HG03103 (cell line): ENCODE measurements at regions not wholly inside any gene's neighbourhood (a gene's known extent, or its start where the extent isn't known, plus 50 kb on each side); places are given as distances from the start of the nearest gene placed in this dataset.
"Not testable (repeated sequence)": the region's sequence is repeated elsewhere in the genome, so short reads cannot be mapped to it uniquely, and the experiment has no call there.

Source experiments
- ATAC-seq: cut with Tn5 transposase; IDR thresholded peaks from one replicate; pipeline ENCODE4 v1.9.1; 2021; ENCODE audit warnings: low read depth; ENCODE audit not compliant: unreplicated experiment

DNA sequence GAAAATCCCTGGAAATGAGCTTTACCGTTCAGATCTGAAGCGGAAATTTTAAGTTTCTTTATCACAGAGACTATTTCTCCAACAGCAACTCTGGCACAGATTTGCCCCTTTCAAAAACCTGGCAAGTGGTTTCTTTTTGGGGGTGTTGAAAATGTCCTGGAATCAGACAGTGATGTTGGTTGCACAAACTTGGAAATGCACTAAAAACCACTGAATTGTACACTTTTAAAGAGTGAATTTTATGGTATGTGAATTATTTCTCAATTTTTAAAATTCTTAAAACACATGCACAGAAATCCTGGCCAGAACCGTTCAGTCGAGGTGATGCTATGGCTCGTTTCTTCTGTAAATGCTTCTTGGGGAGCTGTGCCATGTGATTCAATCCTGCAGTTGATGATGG, 121.2 kb upstream of the RBPJ start:
- ATAC-seq = no peak

DNA sequence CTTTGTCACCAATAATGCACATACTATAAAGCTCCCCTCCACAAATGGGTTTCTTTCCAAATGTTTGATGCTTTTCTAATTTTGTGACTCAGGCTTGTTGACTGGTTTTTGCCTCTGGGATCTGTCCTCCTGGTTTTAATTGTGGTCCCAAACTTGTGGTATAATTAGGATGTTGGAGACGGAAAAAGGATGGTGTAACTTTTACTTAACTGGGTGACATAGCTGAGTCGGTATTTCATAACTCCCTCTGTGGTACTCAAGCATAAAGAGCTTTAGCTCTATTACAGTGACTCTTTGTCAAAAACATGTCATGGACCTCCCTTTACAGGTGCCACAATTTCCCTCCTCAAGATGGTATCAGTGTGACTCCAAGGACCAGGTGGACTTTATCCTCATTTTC, 119.7 kb upstream of the RBPJ start:
- no peak for ATAC-seq

DNA sequence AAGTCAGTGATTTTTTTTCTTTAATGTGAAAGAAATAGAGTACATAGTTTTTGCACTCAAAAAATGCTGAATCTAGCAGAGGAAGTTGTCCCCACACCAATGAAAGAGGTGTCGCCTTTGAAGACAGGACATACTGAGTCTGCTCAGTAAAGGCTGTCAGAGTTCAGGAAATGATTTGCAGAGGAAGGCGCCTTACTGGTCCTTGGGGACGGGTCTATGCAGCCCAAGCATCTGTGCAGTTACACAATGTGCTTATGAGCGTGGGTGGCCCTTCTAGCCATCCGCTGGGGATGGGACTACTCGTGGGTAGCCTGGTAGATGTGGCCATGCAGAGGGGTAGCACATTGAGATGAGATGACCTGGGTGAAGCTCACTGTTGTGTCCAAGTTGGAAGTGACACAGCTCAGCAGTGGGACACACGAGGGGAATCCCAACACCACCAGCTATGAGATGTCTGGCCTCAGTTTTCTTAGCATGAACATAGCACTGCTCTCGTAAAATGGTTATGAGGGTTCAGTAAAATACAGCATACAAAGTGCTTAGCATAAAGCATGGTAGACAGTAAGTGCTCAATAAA, 116.5 kb upstream of the RBPJ start:
- peak; percentile 48 for ATAC-seq

DNA sequence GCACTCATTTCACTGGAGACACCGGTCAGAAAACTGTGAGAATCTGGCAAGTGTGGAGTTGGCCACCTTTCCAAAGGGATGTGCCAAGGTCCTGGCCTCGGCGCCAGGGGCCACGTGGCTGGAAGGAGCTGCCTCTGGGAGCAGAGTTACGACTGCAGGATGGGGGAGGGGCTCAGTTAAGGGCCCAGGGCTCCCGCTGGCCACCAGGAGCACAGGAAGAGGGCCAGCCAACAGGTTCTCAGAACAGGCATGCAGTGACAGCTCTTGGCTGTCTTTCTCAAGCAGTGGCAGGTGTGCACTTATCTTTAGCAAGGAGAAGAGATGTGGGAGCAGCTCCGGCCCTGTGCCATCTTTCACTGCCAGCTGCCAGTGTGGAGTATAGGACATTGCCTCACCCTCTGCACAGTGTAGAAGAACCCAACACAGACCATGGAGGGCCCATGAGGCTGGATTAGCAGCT, 115.9 kb upstream of the RBPJ start:
- no peak for ATAC-seq

DNA sequence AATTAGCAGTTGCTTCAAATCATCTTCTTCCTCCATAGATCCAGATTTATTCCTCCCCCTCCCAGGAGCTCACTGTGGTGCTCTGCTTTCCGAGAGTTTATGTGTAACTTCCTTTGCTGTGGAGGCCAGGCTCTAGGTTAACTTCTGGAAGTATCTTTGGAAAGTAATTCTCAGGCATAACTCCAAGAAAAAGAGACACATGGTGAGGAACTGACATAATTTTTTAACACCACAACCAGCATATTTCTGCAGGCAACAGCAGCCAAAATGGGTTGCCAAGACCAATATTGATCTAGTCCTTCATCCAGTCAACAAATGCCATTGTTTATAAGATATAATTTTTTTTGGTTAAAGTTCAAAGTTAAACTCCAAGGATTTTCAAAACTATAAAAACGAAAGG, 114.5 kb upstream of the RBPJ start:
- ATAC-seq = no peak

DNA sequence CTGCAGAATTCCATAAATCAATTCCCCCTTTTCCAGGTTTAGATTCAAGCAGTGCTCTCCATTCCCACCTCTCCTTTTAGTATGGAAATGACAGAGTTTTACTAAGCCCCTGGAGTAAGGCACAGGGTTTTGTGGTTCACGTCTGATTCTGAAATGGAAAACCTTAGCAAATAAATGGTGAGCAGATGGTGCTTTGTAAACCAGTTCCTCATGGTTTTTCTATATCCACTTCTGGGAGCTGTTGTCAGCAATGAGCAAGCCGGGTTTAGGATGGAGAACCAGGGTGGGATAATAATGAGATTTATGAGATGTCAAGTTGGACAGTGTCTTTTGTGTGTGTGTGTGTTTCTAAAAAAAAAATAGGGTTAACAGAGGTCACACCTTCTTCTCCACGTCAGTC, 113.8 kb upstream of the RBPJ start:
- ATAC-seq = no peak

DNA sequence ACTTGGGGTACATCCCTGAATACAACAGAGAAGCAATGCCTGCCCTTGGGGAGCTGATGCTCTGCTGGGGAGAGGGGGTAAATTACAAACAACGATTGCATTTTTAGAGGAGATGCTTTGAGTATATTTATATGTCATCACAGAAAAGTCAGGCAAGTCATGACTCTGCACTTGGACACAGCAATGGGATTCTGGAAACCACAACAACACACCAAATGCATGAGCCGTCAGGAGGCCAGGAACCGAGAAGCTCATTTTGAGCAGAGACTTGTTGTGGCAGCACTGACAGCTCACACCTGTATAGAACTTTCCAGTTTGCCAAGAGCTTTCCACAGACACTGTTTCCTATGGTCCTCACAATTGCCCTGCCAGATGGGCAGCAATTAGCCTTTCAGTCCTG, 113.2 kb upstream of the RBPJ start:
- ATAC-seq = no peak

DNA sequence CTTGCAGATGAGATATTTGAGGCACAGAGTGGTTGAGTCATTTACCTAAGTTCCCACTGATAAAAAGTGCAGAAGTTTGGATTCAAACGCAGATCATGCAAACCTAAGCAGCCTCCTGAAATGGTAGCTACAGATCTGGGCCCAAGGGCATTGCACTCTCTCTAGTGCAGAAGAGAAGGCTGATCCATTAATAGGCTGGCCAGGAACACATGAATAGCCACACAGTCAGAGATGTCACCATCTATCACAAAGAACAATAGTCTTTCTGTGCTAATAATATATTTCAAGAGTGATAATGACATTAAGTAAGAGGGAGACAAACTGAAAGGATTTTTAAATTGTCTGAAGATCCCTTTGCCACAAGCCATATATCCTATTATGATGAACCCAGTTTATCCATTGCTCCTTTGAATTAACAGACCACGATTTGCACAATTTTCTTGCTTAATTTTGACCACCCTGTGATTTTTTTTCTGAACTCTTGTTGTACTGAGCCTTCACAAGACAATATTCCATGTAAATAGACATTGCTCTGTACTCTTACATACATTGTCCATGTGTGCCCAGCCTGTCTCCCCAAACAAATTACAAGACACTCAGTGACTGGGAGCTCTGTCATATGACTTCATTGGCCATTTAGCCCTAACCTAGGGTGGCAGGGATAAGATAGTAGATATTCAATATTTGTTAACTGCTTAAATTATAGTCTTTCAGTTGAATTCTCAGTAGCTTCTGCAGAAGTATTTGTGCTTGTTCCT, 112.4 kb upstream of the RBPJ start:
- ATAC-seq = no peak

DNA sequence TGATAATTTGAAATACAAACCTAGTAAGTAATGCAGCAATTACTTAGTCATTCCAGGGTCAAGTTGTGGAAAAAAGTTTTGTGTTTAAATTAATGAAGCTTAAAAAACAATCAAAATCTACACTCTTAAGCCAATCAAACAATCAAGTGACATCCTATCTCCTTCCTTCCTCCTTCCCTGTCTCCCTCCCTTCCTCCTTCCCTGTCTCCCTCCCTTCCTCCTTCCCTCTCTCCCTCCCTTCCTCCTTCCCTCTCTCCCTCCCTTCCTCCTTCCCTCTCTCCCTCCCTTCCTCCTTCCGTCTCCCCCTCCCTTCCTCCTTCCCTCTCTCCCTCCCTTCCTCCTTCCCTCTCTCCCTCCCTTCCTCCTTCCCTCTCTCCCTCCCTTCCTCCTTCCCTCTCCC, 111.4 kb upstream of the RBPJ start:
- ATAC-seq = not testable (repeated sequence)

DNA sequence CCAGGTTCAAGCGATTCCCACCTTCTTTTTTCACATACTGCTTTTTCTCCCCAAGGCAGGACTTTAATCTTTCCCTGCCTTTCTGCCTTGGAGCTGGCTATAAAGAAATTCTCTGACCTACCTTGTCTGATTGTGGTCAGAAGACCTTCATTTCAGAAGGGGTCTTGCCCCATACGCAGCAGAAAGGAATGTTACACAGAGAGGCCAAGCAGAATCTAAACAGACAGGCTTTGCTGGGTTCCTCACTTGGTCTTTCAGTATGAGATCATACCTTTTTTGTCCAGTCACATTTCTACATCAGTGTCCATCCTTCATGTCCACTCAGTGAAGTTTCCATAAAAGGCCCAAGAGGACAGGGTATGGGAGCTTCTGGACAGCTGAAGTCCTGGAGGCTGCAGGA, 108.3 kb upstream of the RBPJ start:
- no peak for ATAC-seq

DNA sequence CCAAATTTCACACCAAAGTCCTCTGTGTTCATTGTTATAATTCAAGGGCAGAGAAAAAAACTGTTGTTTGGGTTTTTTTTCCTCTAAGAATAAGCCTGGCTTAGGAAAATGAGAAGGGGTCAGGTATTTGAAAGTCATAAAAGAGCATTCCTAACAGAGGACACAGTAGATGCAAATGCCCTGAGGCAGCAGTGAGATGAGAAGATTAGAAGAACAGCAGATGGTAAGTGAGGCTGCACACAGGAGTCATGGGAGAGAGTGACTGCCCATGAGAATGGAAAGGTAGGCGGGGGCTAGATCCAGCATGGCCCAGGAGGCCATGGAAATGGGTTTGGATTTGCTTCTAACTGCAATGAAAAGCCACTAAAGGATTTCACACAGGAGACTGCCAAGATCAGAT, 107.5 kb upstream of the RBPJ start:
- no peak for ATAC-seq

DNA sequence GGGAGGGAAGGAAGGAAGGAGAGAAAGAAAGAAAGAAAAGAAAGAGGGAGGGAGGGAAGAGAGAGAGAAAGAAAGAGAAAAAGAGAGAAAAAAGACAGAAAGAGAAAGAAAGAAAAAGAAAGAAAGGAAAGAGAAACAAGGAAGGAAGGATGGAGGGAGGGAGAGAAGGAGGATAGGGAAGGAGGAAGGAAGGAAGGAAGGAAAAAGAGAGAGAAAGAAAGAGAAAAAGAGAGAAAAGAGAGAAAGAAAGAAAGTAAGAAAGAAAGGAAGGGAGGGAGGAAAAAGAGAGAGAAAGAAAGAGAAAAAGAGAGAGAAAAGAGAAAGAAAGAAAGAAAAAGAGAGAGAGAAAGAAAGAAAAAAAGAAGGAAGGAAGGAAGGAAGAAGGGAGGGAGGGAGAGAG, 105.8 kb upstream of the RBPJ start:
- ATAC-seq = no peak

DNA sequence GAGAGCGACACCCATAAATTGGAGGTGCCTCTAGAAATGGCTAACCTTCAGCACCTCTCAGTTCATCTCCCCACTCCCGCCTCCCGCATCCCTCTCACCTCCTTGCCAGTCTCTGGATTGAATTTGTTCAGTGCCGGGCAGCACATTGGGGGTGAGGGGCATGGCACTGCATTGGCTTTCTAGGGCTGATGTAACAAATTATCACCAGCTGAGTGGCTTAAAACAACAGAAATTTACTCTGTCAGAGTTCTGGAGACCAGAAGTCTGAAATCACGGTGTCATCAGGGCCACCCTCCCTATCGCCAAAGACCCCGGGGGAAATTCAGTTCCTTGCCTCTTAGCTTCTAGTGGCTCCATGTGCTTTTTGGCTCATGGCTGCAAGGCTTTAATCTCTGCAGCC, 105.1 kb upstream of the RBPJ start:
- no peak for ATAC-seq

DNA sequence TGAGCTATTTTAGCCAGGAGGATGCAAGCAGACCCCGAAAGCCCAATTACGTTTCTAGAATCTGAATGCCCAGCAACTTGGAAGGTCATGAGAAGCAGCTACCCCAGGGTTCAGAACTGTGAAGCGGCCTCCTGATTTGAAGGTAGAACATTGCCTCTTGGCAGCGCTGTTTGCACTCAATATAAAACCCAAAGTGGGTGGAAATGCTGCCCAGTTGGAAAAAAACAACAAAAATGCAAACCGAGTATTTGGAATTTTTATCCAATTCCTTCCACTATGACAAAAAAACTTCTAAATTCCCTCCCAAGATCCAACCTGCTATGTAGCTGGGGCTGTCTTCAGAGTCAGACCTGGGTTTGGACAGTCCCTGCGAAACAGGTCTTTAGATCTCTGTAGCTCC, 103.3 kb upstream of the RBPJ start:
- ATAC-seq = no peak

DNA sequence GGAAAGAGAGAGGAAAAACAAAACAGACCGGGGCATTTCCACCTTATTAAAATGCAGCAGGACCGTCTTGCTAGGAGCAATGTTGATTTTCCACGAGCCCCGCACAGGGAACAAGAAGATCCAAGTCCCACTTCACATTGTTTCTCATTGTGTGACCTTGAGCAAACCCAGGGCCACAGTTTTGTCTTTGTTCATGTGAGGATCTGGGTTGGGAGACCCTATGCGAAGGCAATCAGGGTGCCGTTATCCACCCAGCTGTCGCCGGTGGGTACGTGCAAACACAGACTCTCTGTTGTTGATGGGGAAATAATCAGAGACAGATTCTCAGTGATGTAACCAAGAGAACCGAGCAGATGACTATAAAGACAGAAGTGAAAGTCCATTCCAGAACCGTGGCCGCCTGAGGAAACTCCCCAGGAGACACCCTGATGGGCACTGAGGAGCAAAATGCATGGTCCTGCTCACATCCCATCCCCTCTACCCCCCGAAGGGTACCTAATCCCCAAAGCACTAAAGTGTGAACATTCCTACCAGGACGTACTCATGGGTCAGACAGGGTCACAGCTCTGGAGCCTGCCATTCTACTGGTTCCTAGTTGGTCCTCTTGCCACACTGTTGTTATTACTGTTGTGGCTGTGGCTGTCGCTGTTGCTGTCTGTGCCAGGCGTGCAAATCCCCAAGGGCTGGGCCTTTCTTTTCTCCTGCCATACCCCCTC, 102.7 kb upstream of the RBPJ start:
- peak; percentile 78 for ATAC-seq

DNA sequence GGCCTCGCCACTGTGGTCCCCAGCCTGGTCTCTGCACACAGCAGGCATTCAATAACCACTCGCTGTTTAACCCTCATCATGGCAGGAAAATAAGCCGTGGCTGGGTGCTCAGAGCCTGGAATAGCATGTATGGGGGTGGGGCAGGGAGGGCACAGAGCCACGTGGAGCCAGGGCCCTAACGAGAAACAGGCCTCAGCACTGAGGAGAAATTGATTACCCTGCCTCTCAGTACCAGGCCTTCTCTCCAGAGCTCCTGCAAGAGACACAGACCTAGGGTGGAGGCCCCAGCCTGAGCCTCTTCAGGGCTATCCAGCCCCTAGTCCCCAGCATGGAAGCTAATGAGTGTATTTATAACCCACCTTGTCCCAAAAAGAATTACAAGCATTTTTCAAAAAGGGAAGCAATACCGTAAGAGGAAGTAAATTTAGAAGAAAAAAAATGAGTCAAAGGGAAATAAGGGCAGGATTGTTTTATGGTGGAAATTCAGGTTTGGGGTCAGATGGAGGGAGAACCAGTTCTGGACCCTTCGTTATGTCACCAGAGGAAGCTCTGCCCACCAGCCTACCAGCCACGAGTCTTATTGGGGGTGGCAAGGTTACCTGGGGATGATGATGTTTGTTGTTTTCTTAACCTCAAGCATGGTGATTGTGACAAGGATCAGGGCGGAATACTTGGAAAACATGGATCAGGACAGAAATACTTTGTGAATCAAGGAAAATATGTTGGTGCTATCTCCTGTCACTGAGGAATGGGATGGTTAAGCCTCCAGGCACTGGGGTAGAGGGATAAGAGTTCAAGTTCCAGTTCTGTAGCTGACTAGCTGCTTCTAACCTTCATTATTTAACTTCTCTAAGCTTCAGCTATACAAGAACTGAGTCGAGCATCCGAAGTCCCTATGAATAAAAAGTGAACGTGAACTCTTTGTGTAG, 101.9 kb upstream of the RBPJ start:
- ATAC-seq = peak; percentile 30

DNA sequence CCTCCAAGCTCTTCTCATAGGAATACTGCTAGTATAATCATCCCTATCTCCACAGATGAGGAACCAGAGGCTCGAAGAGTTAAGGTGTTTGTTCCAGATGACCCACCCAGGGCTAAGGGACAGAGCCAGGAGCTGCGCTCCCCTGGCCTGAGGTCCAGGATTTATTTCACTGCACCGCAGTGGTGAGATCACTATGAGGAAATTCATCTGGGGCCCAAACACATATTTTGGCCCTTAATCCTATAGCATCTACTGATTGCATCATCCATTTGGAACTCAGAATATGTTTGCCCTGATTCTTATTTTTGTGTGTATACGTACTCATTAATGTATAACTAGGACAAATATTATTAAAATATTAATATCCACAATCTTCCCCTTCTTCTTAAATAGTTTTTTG, 100.1 kb upstream of the RBPJ start:
- ATAC-seq = no peak

DNA sequence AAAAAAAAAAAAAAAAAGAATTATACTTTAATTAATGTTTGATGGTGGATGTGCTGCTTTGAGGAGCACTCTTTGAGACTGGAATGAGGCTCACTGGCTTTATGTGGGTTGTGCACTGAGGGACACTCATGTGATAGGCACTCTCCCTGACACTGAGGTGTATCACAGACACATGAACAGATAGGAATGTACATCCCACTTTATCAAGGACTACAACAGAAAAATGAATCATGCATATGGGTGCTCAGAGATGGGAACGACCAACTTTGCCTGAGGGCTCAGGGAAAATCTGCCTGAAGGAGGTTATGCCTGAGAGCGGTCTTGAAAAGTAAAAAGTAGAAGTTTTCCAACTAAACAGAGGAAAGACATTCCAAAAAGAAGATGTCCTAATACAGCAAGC, 97.7 kb upstream of the RBPJ start:
- no peak for ATAC-seq

DNA sequence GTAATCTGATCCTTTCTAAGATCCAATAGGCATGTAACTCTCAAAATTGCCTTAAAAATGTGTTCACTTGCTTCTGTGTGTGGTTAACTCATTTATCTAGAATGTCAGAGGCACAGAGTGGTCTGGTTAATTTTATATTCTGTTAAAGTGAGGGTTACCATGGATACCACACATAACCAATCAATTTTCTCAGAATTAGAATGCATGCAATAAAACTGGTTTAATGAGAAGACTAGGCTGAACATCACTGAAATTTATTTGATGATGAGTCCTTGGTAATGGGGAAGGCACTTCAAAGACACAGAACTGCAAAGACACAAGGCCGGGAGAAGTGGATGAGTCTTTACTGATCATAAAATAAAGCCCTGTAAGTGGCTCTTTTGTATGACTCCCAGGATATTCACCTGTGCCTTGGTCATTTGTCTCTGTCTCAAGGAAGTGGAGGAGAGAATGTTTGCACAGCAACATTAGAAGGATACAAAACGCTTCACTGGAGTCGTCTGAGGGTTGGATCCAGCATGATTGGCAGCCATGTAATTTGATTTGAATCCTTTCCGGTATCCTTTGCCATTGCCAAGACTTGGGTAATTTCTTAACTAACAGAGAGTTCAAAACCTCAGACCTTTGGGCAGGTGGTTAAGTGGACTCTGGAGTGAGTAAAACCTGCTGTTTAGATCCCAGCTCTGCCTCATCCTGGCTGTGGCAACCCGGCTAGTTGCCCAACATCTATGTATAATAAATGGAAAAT, 94.0 kb upstream of the RBPJ start:
- no peak for ATAC-seq

DNA sequence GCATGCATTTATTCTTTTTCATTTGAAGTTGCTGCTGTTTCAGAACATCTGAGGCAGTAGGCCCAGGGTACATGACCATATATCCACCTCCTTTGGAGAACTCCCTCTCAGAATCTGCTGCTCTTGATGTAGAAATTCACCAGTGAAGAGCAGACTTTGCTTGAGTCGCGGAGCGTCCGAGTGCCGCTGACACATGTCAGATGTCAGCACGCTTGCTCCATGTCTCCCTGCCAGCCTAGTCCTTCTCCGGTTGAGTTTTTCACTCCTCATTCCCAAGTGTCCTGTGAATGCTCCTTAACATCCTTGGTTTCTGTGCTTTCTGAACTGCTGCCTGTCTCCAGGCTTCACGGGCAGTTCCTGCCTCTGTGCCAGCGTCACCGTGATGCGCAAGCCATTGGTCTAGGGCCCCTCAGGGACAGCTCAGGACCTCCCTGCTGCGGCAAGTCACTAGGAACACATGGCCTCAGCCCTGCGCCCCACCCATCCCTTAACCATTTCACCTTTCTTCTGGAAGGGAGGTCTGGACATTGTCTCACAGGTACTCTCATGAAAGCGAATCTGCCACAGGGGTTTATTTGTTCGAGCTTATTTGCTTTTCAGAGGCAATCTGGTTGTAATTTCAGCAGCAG, 93.1 kb upstream of the RBPJ start:
- ATAC-seq = no peak
